ELR (cell line): ENCODE measurements at regions not wholly inside any gene's neighbourhood (a gene's known extent, or its start where the extent isn't known, plus 50 kb on each side); places are given as distances from the start of the nearest gene placed in this dataset.
A peak's percentile ranks its signal among the peaks of the same experiment; 100 is the strongest.

Experiments used
- DNase-seq: peaks from one replicate; pipeline ENCODE4 v3.0.0-alpha.2; 2015; ENCODE audit warnings: low read depth

- no peak for DNase-seq
These were observed 133.1 kb upstream of the NPVF start for GRCh38 chr7:25361387-25361786.

- DNase-seq, result no peak
These were observed 133.6 kb upstream of the NPVF start for GRCh38 chr7:25361863-25362262.

- no peak for DNase-seq
These were observed 140.4 kb upstream of the NPVF start for GRCh38 chr7:25368599-25369201.

- DNase-seq, result no peak
These were observed 141.5 kb upstream of the NPVF start for GRCh38 chr7:25369786-25370185.

- no peak for DNase-seq
These were observed 143.7 kb upstream of the NPVF start for GRCh38 chr7:25371972-25372371.

- no peak for DNase-seq
These were observed 147.7 kb upstream of the NPVF start for GRCh38 chr7:25375805-25376600.

- no peak for DNase-seq
These were observed 151.3 kb upstream of the NPVF start for GRCh38 chr7:25379351-25380300.

GRCh38 chr7:25381818-25382589, 153.7 kb upstream of the NPVF start:
- DNase-seq, result no peak

GRCh38 chr7:25382869-25383268, 154.6 kb upstream of the NPVF start:
- DNase-seq, result no peak

- DNase-seq, result no peak
These were observed 155.1 kb upstream of the NPVF start for GRCh38 chr7:25383402-25383801.

GRCh38 chr7:25384788-25385505, 156.7 kb upstream of the NPVF start:
- no peak for DNase-seq

- DNase-seq, result no peak
These were observed 157.3 kb upstream of the NPVF start for GRCh38 chr7:25385506-25386136.

- no peak for DNase-seq
These were observed 158.0 kb upstream of the NPVF start for GRCh38 chr7:25386311-25386744.

GRCh38 chr7:25388681-25389080, 160.4 kb upstream of the NPVF start:
- DNase-seq, result no peak

GRCh38 chr7:25389489-25390106, 161.3 kb upstream of the NPVF start:
- peak; percentile 60 for DNase-seq

GRCh38 chr7:25391295-25391861, 163.1 kb upstream of the NPVF start:
- DNase-seq, result peak; percentile 10

GRCh38 chr7:25391961-25392587, 163.8 kb upstream of the NPVF start:
- no peak for DNase-seq

- no peak for DNase-seq
These were observed 164.5 kb upstream of the NPVF start for GRCh38 chr7:25392588-25393338.

GRCh38 chr7:25395976-25396375, 167.7 kb upstream of the NPVF start:
- DNase-seq, result no peak
